SK-N-SH (cell line): ENCODE measurements at regions not wholly inside any gene's neighbourhood (a gene's known extent, or its start where the extent isn't known, plus 50 kb on each side); places are given as distances from the start of the nearest gene placed in this dataset.

Experiments used
- MXI1 ChIP-seq: IDR thresholded peaks from 2 replicates; pipeline ENCODE4 v1.6.1; 2012; ENCODE audit warnings: mild to moderate bottlenecking, low read depth, low read length, improper control_type of control experiment
- POLR2AphosphoS5 ChIP-seq: IDR thresholded peaks from 2 replicates; pipeline ENCODE4 v1.6.1; 2012; ENCODE audit warnings: low read depth, low read length
- TF ChIP-seq, protein P1 (sequence below): fragments of 200-600 bp; sonication (generic); IDR thresholded peaks from 2 replicates; pipeline ENCODE4 v1.6.1; 2017; ENCODE audit warnings: antibody characterized with exemption, mild to moderate bottlenecking, moderate library complexity
- TF ChIP-seq, protein P2 (sequence below): IDR thresholded peaks from 2 replicates; pipeline ENCODE4 v1.4.0; 2012; ENCODE audit warnings: low read depth, borderline replicate concordance

- TF ChIP-seq, protein P1, sequence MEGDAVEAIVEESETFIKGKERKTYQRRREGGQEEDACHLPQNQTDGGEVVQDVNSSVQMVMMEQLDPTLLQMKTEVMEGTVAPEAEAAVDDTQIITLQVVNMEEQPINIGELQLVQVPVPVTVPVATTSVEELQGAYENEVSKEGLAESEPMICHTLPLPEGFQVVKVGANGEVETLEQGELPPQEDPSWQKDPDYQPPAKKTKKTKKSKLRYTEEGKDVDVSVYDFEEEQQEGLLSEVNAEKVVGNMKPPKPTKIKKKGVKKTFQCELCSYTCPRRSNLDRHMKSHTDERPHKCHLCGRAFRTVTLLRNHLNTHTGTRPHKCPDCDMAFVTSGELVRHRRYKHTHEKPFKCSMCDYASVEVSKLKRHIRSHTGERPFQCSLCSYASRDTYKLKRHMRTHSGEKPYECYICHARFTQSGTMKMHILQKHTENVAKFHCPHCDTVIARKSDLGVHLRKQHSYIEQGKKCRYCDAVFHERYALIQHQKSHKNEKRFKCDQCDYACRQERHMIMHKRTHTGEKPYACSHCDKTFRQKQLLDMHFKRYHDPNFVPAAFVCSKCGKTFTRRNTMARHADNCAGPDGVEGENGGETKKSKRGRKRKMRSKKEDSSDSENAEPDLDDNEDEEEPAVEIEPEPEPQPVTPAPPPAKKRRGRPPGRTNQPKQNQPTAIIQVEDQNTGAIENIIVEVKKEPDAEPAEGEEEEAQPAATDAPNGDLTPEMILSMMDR = no peak
- no peak for TF ChIP-seq POLR2AphosphoS5
- TF ChIP-seq, protein P2, sequence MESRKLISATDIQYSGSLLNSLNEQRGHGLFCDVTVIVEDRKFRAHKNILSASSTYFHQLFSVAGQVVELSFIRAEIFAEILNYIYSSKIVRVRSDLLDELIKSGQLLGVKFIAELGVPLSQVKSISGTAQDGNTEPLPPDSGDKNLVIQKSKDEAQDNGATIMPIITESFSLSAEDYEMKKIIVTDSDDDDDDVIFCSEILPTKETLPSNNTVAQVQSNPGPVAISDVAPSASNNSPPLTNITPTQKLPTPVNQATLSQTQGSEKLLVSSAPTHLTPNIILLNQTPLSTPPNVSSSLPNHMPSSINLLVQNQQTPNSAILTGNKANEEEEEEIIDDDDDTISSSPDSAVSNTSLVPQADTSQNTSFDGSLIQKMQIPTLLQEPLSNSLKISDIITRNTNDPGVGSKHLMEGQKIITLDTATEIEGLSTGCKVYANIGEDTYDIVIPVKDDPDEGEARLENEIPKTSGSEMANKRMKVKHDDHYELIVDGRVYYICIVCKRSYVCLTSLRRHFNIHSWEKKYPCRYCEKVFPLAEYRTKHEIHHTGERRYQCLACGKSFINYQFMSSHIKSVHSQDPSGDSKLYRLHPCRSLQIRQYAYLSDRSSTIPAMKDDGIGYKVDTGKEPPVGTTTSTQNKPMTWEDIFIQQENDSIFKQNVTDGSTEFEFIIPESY = no peak
- TF ChIP-seq MXI1 = no peak
These were observed 74.0 kb upstream of the PRLR start for GRCh38 chr5:35304291-35304690.
